ENCODE measurements at regions not wholly inside any gene's neighbourhood (a gene's known extent, or its start where the extent isn't known, plus 50 kb on each side); places are given as distances from the start of the nearest gene placed in this dataset.
A peak's percentile ranks its signal among the peaks of the same experiment; 100 is the strongest.

GRCh38 chr13:50144246-50145160 is 129.3 kb downstream of the KCNRG start:
- intact Hi-C loops (cut with DNase I; ENCODE audit: low total_unique reads), result no loop called here
- TF ChIP-seq CTCF (IDR thresholded peaks at IDR 0.05) (no peak), POLR2AphosphoS5 (IDR thresholded peaks at IDR 0.05) (no peak), EP300 (IDR thresholded peaks at IDR 0.05) (no peak), POLR2A (IDR thresholded peaks at IDR 0.05) (no peak)
- Histone ChIP-seq H3K4me3 (no peak overlapping the region), H3K36me3 (no peaks in the 10 kb centered on the region), H3K9me3 (no peaks in the 10 kb centered on the region), H3K27ac (no peak overlapping the region), H3K4me1 (no peaks in the 10 kb centered on the region), H3K27me3 (no peaks in the 10 kb centered on the region)
- DNase-seq, result no peak
- 65 to 91% (median 80%) methylated on average over 1 of the region's 1 CpG for WGBS, 5 donors

GRCh38 chr13:50149214-50149613 is 134.0 kb downstream of the KCNRG start:
- TF ChIP-seq POLR2A (IDR thresholded peaks at IDR 0.05) (no peak), CTCF (IDR thresholded peaks at IDR 0.05) (no peak), POLR2AphosphoS5 (IDR thresholded peaks at IDR 0.05) (no peak), EP300 (IDR thresholded peaks at IDR 0.05) (no peak)
- Histone ChIP-seq H3K4me1 (peaks cover 0 to 15% (median 8%) of the 10 kb centered on the region in 4 donors), H3K4me3 (no peak overlapping the region), H3K36me3 (no peaks in the 10 kb centered on the region), H3K9me3 (no peaks in the 10 kb centered on the region), H3K27ac (no peak overlapping the region), H3K27me3 (no peaks in the 10 kb centered on the region)
- DNase-seq, result no peak
- intact Hi-C loops (cut with DNase I; ENCODE audit: low total_unique reads), result no loop called here
- WGBS, 5 donors, result 90 to 96% (median 93%) methylated on average over 2 of the region's 2 CpGs

GRCh38 chr13:50149932-50150331 is 134.7 kb downstream of the KCNRG start:
- intact Hi-C loops (cut with DNase I; ENCODE audit: low total_unique reads), result no loop called here
- WGBS, 5 donors, result 24 to 68% (median 48%) methylated on average over 1 of the region's 1 CpG
- H3K27me3 ChIP-seq, result no peaks in the 10 kb centered on the region

GRCh38 chr13:50152224-50152623 is 137.0 kb downstream of the KCNRG start:
- TF ChIP-seq POLR2A (IDR thresholded peaks at IDR 0.05) (no peak), CTCF (IDR thresholded peaks at IDR 0.05) (no peak), EP300 (IDR thresholded peaks at IDR 0.05) (no peak), POLR2AphosphoS5 (IDR thresholded peaks at IDR 0.05) (no peak)
- intact Hi-C loops (cut with DNase I; ENCODE audit: low total_unique reads), result no loop called here
- H3K4me3 ChIP-seq, result no peak overlapping the region

More at GRCh38 chr13:50149932-50150331, 134.7 kb downstream of the KCNRG start:
- no peak for TF ChIP-seq POLR2A (IDR thresholded peaks at IDR 0.05)
- no peak for TF ChIP-seq CTCF (IDR thresholded peaks at IDR 0.05)
- no peak for TF ChIP-seq POLR2AphosphoS5 (IDR thresholded peaks at IDR 0.05)
- TF ChIP-seq EP300 (IDR thresholded peaks at IDR 0.05), result no peak
- Histone ChIP-seq H3K36me3 (no peaks in the 10 kb centered on the region), H3K9me3 (no peaks in the 10 kb centered on the region), H3K27ac (no peak overlapping the region), H3K4me3 (no peak overlapping the region), H3K4me1 (peaks cover 0 to 15% (median 8%) of the 10 kb centered on the region in 4 donors)
- peak in 1 of 2 donors; percentile 86 for DNase-seq

More at GRCh38 chr13:50152224-50152623, 137.0 kb downstream of the KCNRG start:
- peak overlapping the region in 1 of 5 donors; percentile 6 for H3K27ac ChIP-seq
- H3K4me1 ChIP-seq, result peaks cover 0 to 15% (median 8%) of the 10 kb centered on the region in 4 donors
- no peaks in the 10 kb centered on the region for H3K27me3 ChIP-seq
- no peak for DNase-seq
- 37 to 49% (median 44%) methylated on average over 3 of the region's 3 CpGs for WGBS, 5 donors
- H3K9me3 ChIP-seq, result no peaks in the 10 kb centered on the region
- H3K36me3 ChIP-seq, result no peaks in the 10 kb centered on the region
